ENCODE measurements at regions not wholly inside any gene's neighbourhood (a gene's known extent, or its start where the extent isn't known, plus 50 kb on each side); places are given as distances from the start of the nearest gene placed in this dataset.

DNA sequence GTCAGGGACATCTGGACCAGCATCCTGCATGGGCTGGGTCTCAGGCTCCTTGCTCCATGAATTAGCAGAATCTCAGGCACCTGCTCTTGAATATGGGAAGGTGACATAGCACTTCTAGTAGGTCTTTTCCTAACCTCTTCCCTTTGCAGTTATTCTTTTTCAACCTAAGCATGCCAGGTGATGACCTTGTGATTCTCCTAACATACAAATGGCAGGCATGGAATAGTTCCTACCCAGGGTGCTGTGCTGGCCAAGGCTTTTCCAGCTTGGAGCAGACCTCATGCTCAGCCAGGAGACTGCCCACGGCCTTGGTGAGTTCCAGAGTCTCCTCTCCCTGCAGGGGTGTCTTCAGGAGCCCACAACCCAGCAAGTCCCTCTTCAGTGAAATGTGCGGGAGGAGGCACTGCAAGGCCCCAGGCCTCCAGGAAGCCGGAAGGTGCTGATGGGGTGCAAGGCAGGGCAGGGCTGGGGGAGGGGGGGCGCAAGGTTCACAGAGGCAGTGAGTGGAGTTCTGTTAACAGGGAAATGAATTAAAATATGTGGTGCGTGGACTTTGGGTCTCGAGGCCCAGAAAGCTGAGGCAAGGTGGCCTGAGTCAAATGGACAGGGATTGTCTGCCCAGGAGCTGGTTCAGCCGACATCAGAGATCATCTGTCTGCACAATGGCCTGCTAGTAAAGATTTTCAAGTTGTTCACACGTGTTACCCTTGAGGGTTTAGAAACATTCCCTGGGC is 75.9 kb upstream of the SEPTIN5 start:
- Histone ChIP-seq H3K36me3 (no peaks in the 10 kb centered on the region), H3K27ac (no peak overlapping the region), H3K4me1 (peaks cover 0 to under 1% (median 0%) of the 10 kb centered on the region in 12 donors), H3K27me3 (peaks cover 0 to 16% (median 0%) of the 10 kb centered on the region in 9 donors), H3K9me3 (no peaks in the 10 kb centered on the region), H3K4me3 (no peak overlapping the region)
- TF ChIP-seq, protein P1, sequence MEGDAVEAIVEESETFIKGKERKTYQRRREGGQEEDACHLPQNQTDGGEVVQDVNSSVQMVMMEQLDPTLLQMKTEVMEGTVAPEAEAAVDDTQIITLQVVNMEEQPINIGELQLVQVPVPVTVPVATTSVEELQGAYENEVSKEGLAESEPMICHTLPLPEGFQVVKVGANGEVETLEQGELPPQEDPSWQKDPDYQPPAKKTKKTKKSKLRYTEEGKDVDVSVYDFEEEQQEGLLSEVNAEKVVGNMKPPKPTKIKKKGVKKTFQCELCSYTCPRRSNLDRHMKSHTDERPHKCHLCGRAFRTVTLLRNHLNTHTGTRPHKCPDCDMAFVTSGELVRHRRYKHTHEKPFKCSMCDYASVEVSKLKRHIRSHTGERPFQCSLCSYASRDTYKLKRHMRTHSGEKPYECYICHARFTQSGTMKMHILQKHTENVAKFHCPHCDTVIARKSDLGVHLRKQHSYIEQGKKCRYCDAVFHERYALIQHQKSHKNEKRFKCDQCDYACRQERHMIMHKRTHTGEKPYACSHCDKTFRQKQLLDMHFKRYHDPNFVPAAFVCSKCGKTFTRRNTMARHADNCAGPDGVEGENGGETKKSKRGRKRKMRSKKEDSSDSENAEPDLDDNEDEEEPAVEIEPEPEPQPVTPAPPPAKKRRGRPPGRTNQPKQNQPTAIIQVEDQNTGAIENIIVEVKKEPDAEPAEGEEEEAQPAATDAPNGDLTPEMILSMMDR (IDR thresholded peaks at IDR 0.05): no peak
- no peak for TF ChIP-seq POLR2A (IDR thresholded peaks at IDR 0.05)
- ATAC-seq (no peak), DNase-seq (no peak)
- WGBS, 4 donors: 83 to 92% (median 87%) methylated on average over 8 of the region's 8 CpGs
- intact Hi-C loops (cut with DNase I): loop anchor here in 5 of 10 donors (10.0 kb wide), 2 partner anchors 76 to 494 kb away; partner anchors contain the start of genes SEPTIN5 (in 4 of the 5) and ESS2 (in 2 of the 5)

- peaks cover 0 to 16% (median 0%) of the 10 kb centered on the region in 9 donors for H3K27me3 ChIP-seq
- WGBS, 4 donors: 86 to 87% (median 86%) methylated on average over 13 of the region's 13 CpGs
- no peaks in the 10 kb centered on the region for H3K9me3 ChIP-seq
- ATAC-seq (no peak), DNase-seq (no peak)
- H3K27ac ChIP-seq: no peak overlapping the region
- H3K36me3 ChIP-seq: no peaks in the 10 kb centered on the region
- TF ChIP-seq, protein P1 (IDR thresholded peaks at IDR 0.05): no peak
- TF ChIP-seq POLR2A (IDR thresholded peaks at IDR 0.05): no peak
- no peak overlapping the region for H3K4me3 ChIP-seq
- H3K4me1 ChIP-seq: peaks cover 0 to 11% (median 0%) of the 10 kb centered on the region in 12 donors
- intact Hi-C loops (cut with DNase I): loop anchor here in 5 of 10 donors (10.0 kb wide), 2 partner anchors 75 to 495 kb away; partner anchors contain the start of genes SEPTIN5 (in 4 of the 5) and ESS2 (in 2 of the 5)
These were observed 74.6 kb upstream of the SEPTIN5 start for GRCh38 chr22:19639610-19640135.

- Histone ChIP-seq H3K27me3 (peaks cover 0 to 21% (median 0%) of the 10 kb centered on the region in 9 donors), H3K9me3 (no peaks in the 10 kb centered on the region), H3K4me3 (no peak overlapping the region), H3K4me1 (peaks cover 0 to 11% (median 0%) of the 10 kb centered on the region in 12 donors), H3K27ac (no peak overlapping the region), H3K36me3 (no peaks in the 10 kb centered on the region)
- TF ChIP-seq POLR2A (IDR thresholded peaks at IDR 0.05): no peak
- TF ChIP-seq, protein P1 (IDR thresholded peaks at IDR 0.05): no peak
- DNase-seq (no peak), ATAC-seq (no peak)
- intact Hi-C loops (cut with DNase I): no loop called here
- WGBS, 4 donors: 74 to 94% (median 89%) methylated on average over 4 of the region's 4 CpGs
These were observed 74.0 kb upstream of the SEPTIN5 start for GRCh38 chr22:19640306-19640705.

- DNase-seq (no peak), ATAC-seq (peak in 1 of 4 donors; percentile 22)
- 35 to 58% (median 37%) methylated on average over 22 to 25 of the region's 25 CpGs for WGBS, 4 donors
- H3K36me3 ChIP-seq: no peaks in the 10 kb centered on the region
- peaks cover 0 to 21% (median 0%) of the 10 kb centered on the region in 9 donors for H3K27me3 ChIP-seq
- H3K27ac ChIP-seq: no peak overlapping the region
- TF ChIP-seq, protein P1 (IDR thresholded peaks at IDR 0.05): peak in 5 of 12 donors; percentile 12 to 44 (median 33)
- no peak for TF ChIP-seq POLR2A (IDR thresholded peaks at IDR 0.05)
- intact Hi-C loops (cut with DNase I): no loop called here
- no peak overlapping the region for H3K4me3 ChIP-seq
- no peaks in the 10 kb centered on the region for H3K9me3 ChIP-seq
- peaks cover 0 to 11% (median 0%) of the 10 kb centered on the region in 12 donors for H3K4me1 ChIP-seq
These were observed 72.9 kb upstream of the SEPTIN5 start for GRCh38 chr22:19641254-19641982.
